ENCODE measurements at regions not wholly inside any gene's neighbourhood (a gene's known extent, or its start where the extent isn't known, plus 50 kb on each side); places are given as distances from the start of the nearest gene placed in this dataset.

DNA sequence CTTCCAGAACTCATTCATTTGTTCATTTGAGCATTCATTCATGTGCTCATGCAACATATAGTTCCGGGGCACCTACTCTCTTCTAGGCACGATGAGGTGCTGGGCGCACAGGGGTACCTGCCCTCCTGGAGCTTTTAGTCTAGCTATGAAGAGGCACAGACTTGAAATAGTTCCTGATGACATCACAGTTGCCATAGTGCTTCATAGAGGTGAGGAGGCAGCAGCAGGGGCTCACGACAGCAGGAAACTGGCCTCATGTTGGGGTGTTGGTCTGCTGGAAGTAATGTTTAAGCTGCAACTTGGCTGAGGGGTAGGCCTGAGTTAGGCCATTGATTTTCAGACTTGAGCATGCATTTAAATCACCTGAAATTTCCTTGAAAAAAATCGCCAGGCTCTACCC lies 195.5 kb downstream of the PHETA1 start:
- DNase-seq = no peak

DNA sequence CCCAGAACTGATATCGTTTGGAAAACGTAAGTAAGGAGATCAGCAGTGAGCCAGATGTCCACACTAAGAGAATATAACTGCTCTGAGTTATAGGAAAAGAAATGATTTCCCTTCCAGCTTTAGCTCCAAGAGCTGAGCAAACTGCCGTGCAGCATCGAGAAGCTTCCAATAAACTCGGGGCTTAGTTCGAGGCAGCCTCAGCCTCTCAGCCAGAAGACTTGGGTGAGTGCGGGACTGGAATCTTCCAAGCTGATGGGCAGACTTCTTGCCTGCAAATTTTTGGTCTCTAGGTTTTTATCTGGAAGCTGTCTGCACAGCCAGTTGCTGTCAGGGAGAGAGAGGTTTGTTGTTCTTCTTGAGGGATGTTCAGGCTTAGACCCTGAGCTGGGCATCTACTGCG lies 196.1 kb downstream of the PHETA1 start:
- DNase-seq = no peak

DNA sequence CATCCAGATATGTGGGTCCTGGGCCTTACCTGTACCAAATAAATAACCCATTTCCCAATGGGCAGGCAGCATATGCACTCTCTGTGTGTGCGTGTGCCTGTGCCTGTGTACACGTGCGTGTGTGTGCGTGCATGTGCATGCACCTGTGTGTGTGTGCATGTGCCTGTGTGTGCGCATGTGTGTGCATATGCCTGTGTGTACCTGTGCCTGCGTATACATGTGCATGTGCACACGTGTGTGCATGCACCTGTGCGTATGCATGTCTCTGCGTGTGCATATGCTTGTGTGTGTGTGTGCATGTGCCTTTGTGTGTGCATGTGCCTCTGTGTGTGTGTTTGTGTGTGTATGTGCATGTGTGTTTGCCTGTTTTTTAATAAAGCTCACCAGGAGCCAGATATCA lies 197.1 kb downstream of the PHETA1 start:
- DNase-seq = no peak

DNA sequence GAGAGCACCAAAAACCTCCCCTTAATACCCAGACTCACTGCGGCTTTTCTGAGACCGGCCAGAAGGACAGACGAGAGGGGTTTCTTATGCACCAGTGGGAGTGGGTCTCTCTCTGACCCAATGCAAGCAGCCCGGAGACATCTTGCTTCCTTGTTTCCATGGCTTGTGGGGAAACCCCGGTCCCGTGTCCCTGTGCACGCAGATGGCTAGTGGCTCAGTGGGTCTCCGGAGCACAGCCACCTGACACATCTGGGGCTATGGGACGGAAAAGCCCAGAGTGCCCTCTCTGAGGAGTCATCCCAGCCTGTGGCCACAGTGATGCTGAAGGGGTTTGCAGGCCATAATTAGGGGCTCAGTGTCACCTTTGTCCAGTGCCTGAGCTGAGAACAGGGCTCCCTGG lies 197.6 kb downstream of the PHETA1 start:
- no peak for DNase-seq

DNA sequence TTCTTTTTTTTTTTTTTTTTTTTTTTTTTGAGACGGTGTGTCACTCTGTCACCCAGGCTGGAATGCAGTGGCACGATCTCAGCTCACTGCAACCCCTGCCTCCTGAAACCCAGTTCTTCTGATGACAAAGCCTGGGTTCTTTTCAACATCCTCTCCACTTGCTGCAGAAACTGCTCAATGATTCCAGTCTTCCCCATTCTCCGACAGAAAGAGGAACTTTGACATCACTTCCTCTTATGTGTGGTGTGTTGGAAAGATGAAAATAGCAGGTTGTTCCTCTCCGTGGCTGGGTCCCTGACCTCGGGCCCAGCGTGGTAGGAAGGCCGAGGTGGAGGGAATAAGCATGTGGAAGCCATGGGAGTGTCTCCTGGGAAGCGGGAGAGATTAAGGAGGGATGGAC lies 198.4 kb downstream of the PHETA1 start:
- DNase-seq = no peak

DNA sequence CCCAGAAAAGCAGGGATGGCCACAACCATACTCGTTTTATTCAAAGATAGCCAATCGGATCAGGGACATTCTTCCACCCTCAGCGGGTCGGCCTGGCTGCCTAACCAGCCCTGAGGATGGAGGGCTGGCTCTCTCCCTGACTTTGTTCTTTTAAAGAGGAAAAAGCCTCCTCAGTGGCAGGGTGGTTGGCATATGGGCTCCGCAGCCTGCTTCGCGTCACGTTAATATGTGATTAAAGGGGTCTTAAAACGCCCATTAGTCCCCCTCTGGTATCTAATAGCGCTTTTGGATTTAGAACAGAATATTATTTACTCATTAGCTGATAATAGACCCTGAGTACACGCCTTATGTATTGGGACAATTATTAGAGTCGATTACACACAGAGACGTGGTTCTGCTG lies 199.4 kb downstream of the PHETA1 start:
- DNase-seq = no peak

DNA sequence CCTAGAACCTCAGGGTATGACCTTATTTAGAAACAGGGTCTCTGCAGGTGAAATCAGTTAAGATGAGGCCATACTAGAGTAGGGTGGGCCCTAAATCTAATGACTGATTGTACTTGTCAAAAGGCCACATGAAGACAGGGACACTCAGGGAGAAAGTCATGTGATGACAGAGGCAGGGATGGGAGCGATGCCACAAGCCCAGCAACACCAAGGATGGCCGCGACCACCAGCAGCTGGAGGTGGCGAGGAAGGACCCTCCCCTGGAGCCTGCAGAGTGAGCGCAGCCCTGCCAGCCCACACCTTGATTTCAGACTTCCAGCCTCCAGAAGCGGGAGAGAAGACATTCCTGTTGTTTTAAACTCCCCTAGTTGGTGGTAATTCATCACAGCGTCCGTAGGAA lies 199.9 kb downstream of the PHETA1 start:
- no peak for DNase-seq

DNA sequence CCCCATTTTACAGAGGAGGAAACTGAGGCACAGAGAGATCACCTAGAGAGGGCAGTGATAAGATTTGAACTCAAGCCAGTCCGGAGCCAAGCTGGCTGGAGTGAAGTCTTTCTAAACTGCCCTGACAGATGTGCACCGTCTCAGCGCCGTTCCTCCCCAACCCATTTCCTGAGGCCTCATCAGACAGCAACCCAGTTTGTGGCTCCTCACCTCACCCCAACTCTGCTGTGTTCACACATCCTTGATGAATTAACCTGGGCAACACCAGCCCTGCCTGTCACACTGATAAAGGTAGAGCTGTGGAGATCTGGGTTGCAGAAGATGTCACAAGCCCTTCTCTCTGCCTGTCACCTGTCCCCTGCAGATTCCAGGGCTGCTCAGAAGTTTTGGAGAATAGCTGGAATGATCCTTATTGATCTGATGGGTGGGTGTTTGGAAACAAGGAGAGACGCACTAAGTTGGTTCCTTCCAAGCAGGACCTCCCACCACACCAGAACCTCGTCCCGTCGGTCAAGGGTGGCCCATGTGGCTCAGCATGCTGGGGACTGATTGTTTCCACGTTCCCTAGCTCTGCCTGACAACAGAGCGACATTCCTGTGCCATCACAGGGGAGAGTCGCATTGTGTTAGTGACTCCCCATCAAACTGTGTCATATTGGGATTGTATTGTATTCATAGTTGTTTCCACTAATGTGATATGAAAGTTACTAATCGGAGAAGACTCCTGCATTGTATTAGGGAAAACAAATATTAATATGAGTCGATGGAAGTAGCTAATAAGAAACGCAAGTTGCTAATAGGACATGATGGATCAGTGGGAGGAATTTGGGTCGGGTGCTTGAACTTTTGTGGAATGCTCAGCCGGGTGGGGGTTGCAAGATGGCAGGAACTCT lies 200.6 kb downstream of the PHETA1 start:
- DNase-seq = no peak

DNA sequence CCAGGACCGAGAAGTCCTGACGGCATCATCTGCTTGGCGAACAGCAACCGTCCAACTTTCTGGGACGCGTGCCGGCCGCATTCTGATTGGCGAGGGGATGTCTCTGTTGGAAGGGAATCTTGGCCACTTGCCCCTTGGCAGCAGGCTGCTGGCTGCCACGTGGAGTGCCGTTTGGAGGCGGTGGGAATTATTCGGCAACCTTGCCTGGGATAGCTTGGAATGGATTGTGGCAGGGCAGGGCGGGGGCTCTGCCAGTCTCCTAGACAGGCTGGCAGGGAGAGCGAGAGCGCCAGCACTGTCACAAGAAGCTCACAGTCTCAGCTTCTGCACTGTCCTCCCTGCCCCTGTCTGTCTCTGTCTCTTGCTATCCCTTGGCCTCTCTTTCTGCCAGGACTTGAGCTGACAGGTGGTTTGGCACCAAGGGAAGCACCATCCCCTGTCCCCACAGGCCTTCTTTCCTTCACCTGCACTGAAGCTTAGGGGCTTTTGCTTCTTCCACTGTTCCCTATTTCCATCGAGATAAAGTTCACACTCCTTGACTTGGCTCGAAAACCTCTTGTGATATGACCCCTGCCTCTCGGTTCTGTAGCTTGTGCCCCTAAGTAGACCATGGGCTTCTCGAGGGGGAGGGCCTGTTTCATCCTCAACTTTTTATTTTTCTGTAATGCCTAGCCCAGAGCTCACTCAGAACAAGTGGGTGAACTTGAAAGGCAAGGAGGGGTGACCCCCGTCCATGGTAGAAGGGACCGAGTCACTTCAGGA lies 201.9 kb downstream of the PHETA1 start:
- no peak for DNase-seq

DNA sequence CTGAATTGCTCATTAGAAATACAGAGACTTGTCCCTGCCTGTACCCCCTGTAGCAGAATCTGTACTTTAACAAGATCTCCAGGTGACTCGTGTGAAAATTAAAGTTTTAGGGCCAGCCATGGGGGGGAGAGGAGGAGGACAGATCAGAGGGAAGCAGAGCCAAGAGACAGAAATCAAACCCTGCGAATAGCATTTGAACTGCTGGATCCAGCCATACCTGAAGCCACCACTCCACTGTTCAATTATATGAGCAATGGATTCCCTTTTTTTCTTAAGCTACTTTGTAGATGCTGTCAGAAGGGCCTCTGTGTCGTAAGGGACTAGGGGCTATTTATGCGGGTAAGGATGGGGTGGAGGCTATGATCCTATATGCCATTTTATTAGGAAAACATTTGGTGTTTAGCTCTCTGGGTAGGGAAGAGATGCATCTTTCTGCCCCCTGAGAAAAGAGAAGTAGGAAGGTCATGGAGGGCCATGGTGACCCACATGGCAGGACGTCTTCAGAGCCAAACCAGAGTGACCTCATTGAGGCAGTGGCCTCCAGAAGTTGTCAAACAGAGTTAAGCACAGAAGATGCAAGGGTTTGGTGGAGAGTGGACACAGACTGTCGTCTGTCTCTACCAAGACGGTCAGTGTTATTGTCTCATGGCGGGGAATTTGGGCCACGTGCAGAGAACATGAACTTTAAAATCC lies 203.9 kb downstream of the PHETA1 start:
- DNase-seq = no peak

DNA sequence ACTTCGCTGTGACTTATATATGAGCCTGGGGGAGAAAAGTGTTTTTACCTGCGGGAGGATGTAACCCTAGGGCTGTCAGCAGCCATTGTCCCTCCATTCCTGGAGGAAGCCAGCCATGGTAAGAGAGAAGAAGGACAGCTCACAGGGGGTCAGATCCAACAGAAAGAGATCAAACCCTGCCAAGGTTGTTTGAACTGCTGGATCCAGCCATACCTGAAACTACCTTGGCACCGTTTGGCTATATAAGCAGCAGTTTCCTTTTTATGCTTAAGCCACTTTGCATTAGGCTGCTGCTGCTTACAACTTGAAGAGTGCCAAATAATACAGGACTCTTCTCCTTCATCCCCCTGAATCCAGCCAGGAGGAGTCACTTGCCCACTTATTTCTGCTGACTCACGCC lies 205.5 kb downstream of the PHETA1 start:
- no peak for DNase-seq

DNA sequence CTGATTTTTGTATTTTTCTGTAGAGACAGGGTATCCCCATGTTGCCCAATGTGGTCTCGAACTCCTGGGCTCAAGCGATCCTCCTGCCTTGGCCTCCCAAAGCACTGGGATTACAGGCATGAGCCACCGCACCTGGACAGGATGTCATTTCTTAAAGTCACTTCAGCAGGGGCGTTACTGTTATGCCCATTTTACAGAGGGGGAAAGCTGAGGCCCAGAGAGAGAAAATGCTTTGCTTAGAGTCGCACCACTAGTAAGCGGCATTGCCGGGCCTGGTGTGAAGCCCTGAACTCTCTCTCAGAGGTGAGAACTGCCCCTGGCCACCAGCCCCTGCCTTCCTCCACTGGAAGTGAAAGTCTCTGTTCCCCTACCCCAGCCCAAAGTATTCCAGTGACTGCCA lies 207.0 kb downstream of the PHETA1 start:
- no peak for DNase-seq

DNA sequence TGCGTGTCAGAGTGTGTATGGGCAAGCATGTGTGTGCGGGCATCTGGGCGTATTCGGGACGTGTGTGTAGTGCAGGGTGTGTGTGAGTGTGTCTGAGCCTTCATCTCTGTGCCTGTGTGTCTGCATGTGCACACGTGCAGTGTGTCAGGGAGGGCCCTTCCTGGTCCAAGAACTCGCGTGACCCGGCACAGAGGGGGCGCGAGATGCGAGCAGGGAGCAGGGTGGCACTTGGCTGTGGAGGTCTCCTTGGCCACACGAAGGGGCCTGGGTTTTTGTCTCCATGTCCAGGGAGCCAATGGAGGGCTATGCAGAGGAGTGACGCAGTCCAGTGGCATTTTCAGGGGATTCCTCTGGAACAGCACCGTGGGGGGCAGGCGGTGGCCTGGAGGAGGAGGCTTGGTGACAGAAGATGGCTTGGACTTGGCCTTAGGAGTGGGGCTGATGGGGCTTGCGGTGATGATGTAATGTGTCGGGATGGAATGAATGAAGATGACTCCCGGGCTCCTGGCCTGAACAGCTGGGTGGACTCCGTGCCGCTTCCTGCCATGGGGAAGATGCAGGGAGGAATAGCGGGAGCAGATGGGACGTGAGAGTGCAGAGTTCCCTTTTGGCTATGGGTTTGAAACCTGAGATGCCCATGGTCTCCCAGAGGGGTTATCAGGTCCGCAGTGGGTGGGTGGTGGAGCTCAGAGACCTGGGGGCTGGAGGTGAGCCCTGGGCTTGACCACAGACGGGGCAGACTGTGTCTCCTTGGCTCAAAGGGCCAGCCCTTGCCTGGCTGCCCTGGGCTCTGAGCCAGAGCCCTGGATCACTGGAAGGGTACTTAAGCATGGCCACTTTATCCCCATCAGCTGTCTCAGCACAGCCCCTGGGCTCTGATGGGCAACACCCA lies 208.3 kb downstream of the PHETA1 start:
- DNase-seq = no peak

DNA sequence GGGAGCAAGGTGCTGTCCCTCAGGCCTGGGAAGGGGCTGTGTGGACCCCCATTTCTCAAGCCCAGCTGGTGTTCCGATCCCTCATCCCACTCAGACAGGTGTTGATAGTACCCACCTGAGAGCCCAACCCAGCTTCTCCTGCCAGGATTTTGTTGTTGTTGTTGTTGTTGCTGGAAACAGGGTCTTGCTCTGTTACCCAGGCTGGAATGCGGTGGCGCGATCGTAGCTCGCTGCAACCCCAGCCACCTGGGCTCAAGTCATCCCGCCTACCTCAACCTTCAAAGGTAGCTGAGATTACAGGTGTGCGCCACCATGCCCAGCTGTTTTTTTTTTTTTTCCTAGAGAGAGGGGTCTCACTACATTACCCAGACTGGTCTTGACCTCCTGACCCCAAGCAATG lies 209.9 kb downstream of the PHETA1 start:
- no peak for DNase-seq

DNA sequence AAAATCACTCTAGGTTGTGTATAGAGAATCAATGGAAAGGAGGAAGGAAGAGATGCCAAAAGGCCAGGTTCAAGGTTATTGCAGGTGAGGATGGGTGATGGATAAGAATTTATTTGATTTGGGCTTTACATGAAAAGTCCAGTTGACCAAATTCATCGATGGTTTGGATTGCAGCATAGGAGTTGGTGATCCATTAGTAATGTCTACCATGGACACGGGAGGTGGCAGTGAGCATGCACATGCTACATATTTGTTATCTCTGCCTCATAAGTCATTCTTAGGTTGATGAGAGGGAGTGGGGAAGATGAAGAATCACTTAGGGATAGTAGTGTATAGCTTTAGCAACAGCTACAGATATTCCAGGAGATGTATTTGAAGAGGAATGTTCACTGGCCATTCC lies 211.4 kb downstream of the PHETA1 start:
- DNase-seq = no peak

DNA sequence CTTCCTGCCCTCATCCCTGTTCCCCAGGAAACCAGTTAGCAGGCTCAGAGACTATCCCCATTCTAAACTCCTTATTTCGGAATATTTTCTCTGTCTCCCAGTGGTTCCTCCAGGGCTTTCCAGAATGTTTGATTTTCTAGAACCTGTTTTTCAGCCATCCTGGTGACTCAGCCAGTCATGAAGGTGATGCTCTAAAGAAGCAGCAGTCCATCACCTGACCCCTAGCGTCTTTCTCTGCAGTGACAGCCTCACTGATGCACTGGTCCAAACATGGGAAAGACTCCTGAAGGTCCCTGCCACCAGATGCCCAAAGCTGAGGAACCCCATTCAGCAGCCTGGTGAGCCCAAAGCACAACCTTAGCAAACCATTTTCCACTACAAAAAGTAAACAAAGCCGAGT lies 212.6 kb downstream of the PHETA1 start:
- DNase-seq = no peak

DNA sequence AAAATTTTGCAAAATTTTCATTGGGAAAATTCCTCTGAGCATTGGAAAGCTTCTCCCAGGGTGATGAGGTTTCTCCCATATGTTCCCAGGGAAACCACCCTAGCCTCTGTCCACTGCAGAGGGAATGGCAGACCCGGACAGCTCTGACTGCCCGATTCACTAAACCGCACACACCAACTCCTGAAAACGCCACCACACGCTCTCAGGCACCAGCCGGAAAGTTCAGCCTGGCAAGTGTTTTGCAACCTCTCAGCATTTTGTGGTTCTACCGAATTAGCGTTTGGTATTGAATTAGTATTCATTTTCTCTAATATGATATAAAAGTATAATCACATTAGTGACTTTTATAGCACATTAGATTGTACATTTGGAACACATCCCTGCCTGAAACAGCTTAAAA lies 213.4 kb downstream of the PHETA1 start:
- DNase-seq = no peak

DNA sequence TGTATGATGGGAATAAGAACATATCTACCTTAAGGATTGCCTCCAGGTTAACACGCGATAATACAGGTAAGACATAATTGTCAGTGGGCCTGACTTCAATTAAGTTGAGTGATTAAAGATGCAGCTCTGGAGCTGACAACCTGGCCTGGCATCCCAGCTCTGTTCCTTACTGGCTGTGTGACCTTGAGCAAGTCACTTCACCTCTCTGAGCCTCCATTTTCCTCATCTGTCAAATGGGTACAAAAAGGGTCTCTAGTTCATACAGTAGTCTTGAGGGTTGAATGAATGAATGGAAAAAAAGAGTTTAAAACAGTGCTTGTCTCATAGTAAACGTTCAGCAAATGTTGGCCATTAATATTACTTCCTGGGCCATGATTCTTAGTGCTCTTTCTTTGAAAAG lies 213.9 kb downstream of the PHETA1 start:
- DNase-seq = no peak

DNA sequence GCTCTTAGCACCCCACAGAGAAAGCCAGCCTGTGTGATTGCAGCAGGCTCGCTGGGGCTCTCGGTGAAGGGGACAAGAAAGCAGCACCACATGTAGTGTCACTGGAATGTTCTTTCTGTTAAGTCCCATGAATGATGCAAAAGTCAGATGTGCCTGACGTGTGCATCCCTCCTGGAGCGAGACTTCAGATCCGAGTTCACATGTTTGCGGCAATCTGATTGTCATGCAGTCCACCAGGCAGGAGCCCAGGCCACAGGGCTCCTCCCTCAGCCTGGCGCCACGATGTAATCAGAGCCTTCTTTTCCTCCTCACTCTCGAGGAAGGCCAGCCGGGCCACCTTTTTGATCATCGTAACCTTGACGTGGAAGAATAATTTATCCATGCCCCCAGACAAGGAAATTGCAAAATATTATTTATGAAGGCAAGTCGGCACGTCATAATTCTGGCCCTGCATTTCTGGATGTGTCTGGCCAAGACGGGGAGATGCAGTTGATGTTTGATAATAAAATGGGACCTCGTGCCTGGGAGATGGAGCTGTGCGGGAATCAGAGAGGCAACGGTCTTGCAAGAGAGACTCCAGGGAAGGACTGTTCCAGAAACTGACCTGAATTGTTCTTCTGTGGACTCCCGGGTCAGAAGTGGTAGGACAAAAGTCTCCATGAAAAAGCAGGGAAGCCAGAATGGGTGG lies 214.6 kb downstream of the PHETA1 start:
- no peak for DNase-seq

DNA sequence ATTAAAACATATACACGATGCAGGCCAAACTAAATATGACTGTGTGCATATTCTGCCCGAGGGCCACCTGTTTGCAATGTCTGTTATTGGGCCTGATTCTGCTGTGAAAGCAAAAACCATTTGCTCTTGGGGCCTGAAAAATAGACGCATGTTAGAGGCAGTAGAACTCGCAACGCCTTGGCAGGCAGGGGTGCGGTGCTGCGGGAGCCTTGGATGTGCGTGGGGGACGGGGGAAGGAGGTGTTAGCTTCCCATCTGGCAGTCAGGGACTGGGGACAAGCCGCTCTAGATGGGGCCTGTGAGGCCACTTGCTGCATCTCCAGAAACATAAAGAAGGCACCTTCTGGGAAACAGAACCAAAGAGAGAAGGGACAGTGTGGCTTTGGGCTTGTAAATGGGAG lies 216.3 kb downstream of the PHETA1 start:
- no peak for DNase-seq

DNA sequence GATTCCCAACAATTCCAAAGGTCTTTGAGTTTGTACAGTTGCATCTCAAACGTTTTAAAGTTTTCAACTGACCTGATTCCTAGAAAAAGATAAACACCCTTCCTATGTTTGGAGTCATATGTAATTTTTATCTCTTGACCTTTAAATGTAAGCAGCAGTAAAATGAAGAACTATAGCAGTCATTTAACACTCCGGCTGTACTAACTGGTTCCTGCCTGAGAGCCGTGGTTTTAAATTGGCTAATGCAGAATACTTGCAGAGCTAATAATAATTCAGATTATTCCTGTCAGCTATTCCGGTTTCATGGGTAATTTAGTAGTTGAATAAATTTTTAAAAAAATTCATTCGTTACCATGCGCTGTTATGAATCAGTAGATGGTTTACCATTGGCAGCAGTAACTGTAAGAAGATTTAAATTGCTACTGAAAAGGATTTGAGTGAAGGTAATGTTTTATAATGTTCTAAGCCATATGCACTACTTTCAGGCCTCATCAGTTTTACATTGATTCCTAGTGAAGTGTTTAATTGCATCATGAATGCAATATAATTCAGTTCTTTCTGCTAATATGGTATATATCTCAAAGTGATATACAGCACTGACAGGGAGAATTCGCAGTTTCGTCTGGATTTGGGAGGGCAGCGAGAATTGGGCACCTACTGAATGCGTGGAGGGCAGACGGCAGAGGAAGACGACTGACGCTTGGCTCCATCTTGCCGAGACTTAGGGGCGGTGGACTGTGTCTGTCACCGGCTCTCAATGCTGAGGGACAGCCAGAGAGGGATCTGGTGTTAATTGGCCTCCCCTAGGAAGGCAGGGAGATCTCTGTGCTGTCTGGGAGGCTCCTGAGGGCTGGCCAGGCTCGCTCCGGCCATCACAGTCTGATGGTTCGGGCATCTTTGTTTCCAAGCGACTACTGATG lies 217.7 kb downstream of the PHETA1 start:
- DNase-seq = no peak

All from stimulated activated CD4-positive, alpha-beta T cell treated with anti-CD3 and anti-CD28 coated beads, Interleukin-15, amount 100 ng/mL, for 24 hours (primary cell).